H1 (cell line): ENCODE measurements at regions not wholly inside any gene's neighbourhood (a gene's known extent, or its start where the extent isn't known, plus 50 kb on each side); places are given as distances from the start of the nearest gene placed in this dataset.

ENCODE experiments used
- TAF1 ChIP-seq: IDR thresholded peaks from 2 replicates; pipeline ENCODE4 v1.6.1; 2011; ENCODE audit warnings: mild to moderate bottlenecking, low read depth, low read length

GRCh38 chr3:78178209-78178608, 1138.3 kb downstream of the ROBO2 start (continued):
- TF ChIP-seq TAF1: no peak
- TF ChIP-seq, all 59 proteins: peak for 0
